ENCODE measurements at regions not wholly inside any gene's neighbourhood (a gene's known extent, or its start where the extent isn't known, plus 50 kb on each side); places are given as distances from the start of the nearest gene placed in this dataset.
A peak's percentile ranks its signal among the peaks of the same experiment; 100 is the strongest.

DNA sequence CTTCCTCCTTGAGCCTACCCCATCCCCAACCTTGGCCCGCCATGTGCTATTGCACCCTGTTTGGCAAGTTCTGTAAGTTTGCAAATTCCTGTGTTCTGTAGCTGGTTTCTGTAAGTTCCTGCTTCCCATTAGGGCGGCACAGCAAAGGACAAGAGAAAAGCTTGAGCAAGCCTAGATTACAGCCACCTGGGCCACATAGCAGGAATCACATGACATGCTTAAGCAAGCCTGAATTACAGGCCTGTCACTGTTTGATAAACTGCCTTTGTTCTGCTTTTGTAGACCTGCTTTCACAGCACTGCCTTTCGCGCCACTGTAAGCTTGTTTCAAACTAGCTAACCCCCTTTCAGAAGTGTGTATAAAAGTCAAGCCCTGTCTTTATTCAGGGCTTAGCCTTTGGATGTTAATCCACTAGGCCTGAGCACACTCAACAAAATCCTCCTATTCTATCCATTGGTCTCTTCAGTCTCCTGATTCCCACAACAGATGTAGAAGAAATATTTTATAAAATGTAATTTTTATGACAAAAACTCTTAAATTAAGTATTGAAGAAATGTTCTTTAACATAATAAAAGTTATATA, 906.8 kb upstream of the NDST4 start:
- WGBS, 2 experiments (ENCODE audit: low coverage in 1 of 2, low lambda C conversion rate in 2 of 2, missing lambda C conversion rate in 2 of 2): 27 to 50% methylated on average over 4 of the region's 4 CpGs
- no peak for TF ChIP-seq EZH2 (IDR thresholded peaks at IDR 0.05; ENCODE audit: insufficient read depth, poor library complexity, severe bottlenecking)
- no peak for TF ChIP-seq EZH2phosphoT487 (IDR thresholded peaks at IDR 0.05; ENCODE audit: insufficient read depth, low read depth)
- no peak for DNase-seq
- Histone ChIP-seq H3K27me3 (replicated peaks; ENCODE audit: insufficient read depth) (no peaks in the 10 kb centered on the region), H3K9ac (no peak overlapping the region), H2AFZ (no peak overlapping the region), H3K4me3 (no peak overlapping the region), H4K20me1 (ENCODE audit: insufficient read depth) (no peaks in the 10 kb centered on the region), H3K36me3 (ENCODE audit: low read depth) (no peaks in the 10 kb centered on the region), H3K4me2 (ENCODE audit: unreplicated experiment) (no peak overlapping the region), H3F3A (ENCODE audit: insufficient read depth) (no peaks in the 10 kb centered on the region), H3K9me3 (ENCODE audit: low read depth) (no peaks in the 10 kb centered on the region), H3K79me2 (ENCODE audit: insufficient read depth) (no peaks in the 10 kb centered on the region), H3K4me1 (ENCODE audit: insufficient read depth) (no peaks in the 10 kb centered on the region), H3K27ac (no peak overlapping the region), H3K9me2 (ENCODE audit: insufficient read depth) (no peaks in the 10 kb centered on the region)
- in situ Hi-C loops (cut with MboI): no loop called here

DNA sequence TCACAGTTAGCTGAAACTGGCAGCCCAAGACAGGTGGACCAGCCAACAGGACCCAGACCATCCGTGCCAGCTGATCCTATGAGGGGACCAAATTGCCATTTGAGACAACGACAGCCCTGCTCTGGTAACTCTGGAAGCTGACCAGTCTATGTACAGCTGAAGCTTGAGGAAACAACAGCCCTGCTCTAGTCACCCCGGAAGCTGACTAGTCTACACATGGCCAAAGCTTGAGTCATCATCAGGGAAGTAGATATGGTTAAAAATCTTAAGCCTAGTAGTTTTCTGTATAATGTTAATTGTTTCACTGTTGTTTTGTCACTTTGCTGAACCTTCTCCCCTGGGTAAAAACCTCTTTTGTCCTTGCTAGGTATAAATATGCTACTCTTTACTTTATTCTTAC, 905.4 kb upstream of the NDST4 start:
- H3K79me2 ChIP-seq (ENCODE audit: insufficient read depth): no peaks in the 10 kb centered on the region
- WGBS, 2 experiments (ENCODE audit: low coverage in 1 of 2, low lambda C conversion rate in 2 of 2, missing lambda C conversion rate in 2 of 2): 30 to 36% methylated on average over 3 of the region's 3 CpGs
- H4K20me1 ChIP-seq (ENCODE audit: insufficient read depth): no peaks in the 10 kb centered on the region
- H3K4me3 ChIP-seq: no peak overlapping the region
- no peaks in the 10 kb centered on the region for H3K27me3 ChIP-seq (replicated peaks; ENCODE audit: insufficient read depth)
- H3K9me2 ChIP-seq (ENCODE audit: insufficient read depth): no peaks in the 10 kb centered on the region
- in situ Hi-C loops (cut with MboI): no loop called here
- no peak overlapping the region for H3K27ac ChIP-seq
- TF ChIP-seq EZH2 (IDR thresholded peaks at IDR 0.05; ENCODE audit: insufficient read depth, poor library complexity, severe bottlenecking): no peak
- TF ChIP-seq EZH2phosphoT487 (IDR thresholded peaks at IDR 0.05; ENCODE audit: insufficient read depth, low read depth): no peak
- H3K9ac ChIP-seq: no peak overlapping the region
- H2AFZ ChIP-seq: no peak overlapping the region
- no peak for DNase-seq
- no peaks in the 10 kb centered on the region for H3F3A ChIP-seq (ENCODE audit: insufficient read depth)
- no peaks in the 10 kb centered on the region for H3K4me1 ChIP-seq (ENCODE audit: insufficient read depth)
- no peaks in the 10 kb centered on the region for H3K9me3 ChIP-seq (ENCODE audit: low read depth)
- no peaks in the 10 kb centered on the region for H3K36me3 ChIP-seq (ENCODE audit: low read depth)
- no peak overlapping the region for H3K4me2 ChIP-seq (ENCODE audit: unreplicated experiment)

DNA sequence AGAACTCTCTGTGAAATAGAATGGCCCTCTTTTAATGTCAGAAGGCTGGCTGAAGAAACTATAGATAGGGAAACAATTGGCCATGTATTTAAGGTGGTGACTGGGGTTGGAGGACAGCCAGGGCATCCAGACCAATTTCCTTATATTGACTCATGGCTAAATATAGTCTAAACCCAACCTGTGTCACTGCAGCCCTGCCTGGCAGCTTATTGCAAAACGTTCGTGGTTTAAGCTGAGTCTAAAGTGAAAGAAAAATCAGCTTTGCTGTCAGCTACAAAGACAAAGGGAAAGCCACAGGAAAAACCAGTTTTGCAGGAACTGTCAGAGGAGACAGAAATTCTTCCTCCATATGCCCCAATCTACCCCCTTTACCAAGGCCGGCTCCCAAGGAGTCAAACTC, 902.8 kb upstream of the NDST4 start:
- Histone ChIP-seq H3K4me2 (ENCODE audit: unreplicated experiment) (no peak overlapping the region), H3F3A (ENCODE audit: insufficient read depth) (no peaks in the 10 kb centered on the region), H3K9me2 (ENCODE audit: insufficient read depth) (no peaks in the 10 kb centered on the region), H3K27me3 (replicated peaks; ENCODE audit: insufficient read depth) (no peaks in the 10 kb centered on the region), H2AFZ (no peak overlapping the region), H3K9ac (no peak overlapping the region), H3K9me3 (ENCODE audit: low read depth) (no peaks in the 10 kb centered on the region), H3K36me3 (ENCODE audit: low read depth) (no peaks in the 10 kb centered on the region), H3K4me1 (ENCODE audit: insufficient read depth) (no peaks in the 10 kb centered on the region), H3K79me2 (ENCODE audit: insufficient read depth) (no peaks in the 10 kb centered on the region), H3K4me3 (no peak overlapping the region), H3K27ac (no peak overlapping the region), H4K20me1 (ENCODE audit: insufficient read depth) (no peaks in the 10 kb centered on the region)
- in situ Hi-C loops (cut with MboI): no loop called here
- WGBS, 2 experiments (ENCODE audit: low coverage in 1 of 2, low lambda C conversion rate in 2 of 2, missing lambda C conversion rate in 2 of 2): 13 to 34% methylated on average over 3 of the region's 3 CpGs
- no peak for TF ChIP-seq EZH2phosphoT487 (IDR thresholded peaks at IDR 0.05; ENCODE audit: insufficient read depth, low read depth)
- no peak for TF ChIP-seq EZH2 (IDR thresholded peaks at IDR 0.05; ENCODE audit: insufficient read depth, poor library complexity, severe bottlenecking)
- DNase-seq: peak; percentile 58

DNA sequence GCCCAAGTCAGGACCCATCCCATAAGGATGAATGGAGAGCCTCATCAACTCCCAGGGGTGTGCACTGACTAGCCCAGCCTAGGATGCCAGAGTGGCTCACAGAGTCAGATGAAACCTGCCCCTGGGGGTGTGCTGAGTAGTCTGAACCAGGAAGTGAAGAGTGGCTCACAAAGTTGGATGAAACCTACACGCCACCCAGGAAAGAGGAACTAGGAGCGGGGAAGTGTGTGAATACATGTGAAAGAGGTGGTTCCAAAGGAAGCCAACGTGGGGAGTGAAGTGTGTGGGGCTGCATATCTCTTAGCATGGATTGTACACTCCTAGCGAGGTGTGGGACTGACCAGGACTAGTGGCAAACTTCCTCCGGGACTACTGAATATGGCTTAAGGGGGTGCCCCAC, 902.1 kb upstream of the NDST4 start:
- 27 to 39% methylated on average over 5 of the region's 5 CpGs for WGBS, 2 experiments (ENCODE audit: low coverage in 1 of 2, low lambda C conversion rate in 2 of 2, missing lambda C conversion rate in 2 of 2)
- in situ Hi-C loops (cut with MboI): no loop called here
- H3F3A ChIP-seq (ENCODE audit: insufficient read depth): no peaks in the 10 kb centered on the region

DNA sequence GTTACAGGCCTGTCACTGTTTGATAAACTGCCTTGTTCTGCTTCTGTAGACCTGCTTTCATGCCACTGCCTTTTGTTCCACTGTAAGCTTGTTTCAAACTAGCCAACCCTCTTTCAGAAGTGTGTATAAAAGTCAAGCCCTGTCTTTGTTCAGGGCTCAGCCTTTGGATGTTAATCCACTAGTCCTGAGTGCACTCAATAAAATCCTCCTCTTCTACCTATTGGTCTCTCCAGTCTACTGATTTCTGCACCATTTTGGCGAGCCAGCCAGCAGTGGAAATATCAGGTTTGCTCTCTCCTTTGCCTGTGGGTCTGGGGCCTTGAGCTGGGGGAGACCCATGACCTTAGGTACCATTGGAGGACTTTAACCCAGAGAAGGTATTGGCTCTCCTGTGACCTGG, 901.6 kb upstream of the NDST4 start:
- no peak for DNase-seq
- no peaks in the 10 kb centered on the region for H3K36me3 ChIP-seq (ENCODE audit: low read depth)
- in situ Hi-C loops (cut with MboI): no loop called here
- H3K9me2 ChIP-seq (ENCODE audit: insufficient read depth): no peaks in the 10 kb centered on the region
- no peak overlapping the region for H2AFZ ChIP-seq
- H3K27me3 ChIP-seq (replicated peaks; ENCODE audit: insufficient read depth): no peaks in the 10 kb centered on the region
- H3K27ac ChIP-seq: no peak overlapping the region
- H3K9me3 ChIP-seq (ENCODE audit: low read depth): no peaks in the 10 kb centered on the region
- no peaks in the 10 kb centered on the region for H3K4me1 ChIP-seq (ENCODE audit: insufficient read depth)
- no peaks in the 10 kb centered on the region for H3K79me2 ChIP-seq (ENCODE audit: insufficient read depth)
- no peak overlapping the region for H3K4me3 ChIP-seq
- H4K20me1 ChIP-seq (ENCODE audit: insufficient read depth): no peaks in the 10 kb centered on the region
- no peak overlapping the region for H3K4me2 ChIP-seq (ENCODE audit: unreplicated experiment)
- 0 to 10% methylated on average over 1 of the region's 1 CpG for WGBS, 2 experiments (ENCODE audit: low coverage in 1 of 2, low lambda C conversion rate in 2 of 2, missing lambda C conversion rate in 2 of 2)
- TF ChIP-seq EZH2 (IDR thresholded peaks at IDR 0.05; ENCODE audit: insufficient read depth, poor library complexity, severe bottlenecking): no peak
- TF ChIP-seq EZH2phosphoT487 (IDR thresholded peaks at IDR 0.05; ENCODE audit: insufficient read depth, low read depth): no peak
- H3F3A ChIP-seq (ENCODE audit: insufficient read depth): no peaks in the 10 kb centered on the region
- H3K9ac ChIP-seq: no peak overlapping the region

More for the DNA sequence above, 902.1 kb upstream of the NDST4 start:
- no peaks in the 10 kb centered on the region for H4K20me1 ChIP-seq (ENCODE audit: insufficient read depth)
- H3K4me2 ChIP-seq (ENCODE audit: unreplicated experiment): no peak overlapping the region
- no peak for DNase-seq
- no peak overlapping the region for H3K4me3 ChIP-seq
- no peaks in the 10 kb centered on the region for H3K4me1 ChIP-seq (ENCODE audit: insufficient read depth)
- H3K9ac ChIP-seq: no peak overlapping the region
- no peaks in the 10 kb centered on the region for H3K9me3 ChIP-seq (ENCODE audit: low read depth)
- H2AFZ ChIP-seq: no peak overlapping the region
- TF ChIP-seq EZH2 (IDR thresholded peaks at IDR 0.05; ENCODE audit: insufficient read depth, poor library complexity, severe bottlenecking): no peak
- no peak for TF ChIP-seq EZH2phosphoT487 (IDR thresholded peaks at IDR 0.05; ENCODE audit: insufficient read depth, low read depth)
- H3K27ac ChIP-seq: no peak overlapping the region
- H3K9me2 ChIP-seq (ENCODE audit: insufficient read depth): no peaks in the 10 kb centered on the region
- H3K36me3 ChIP-seq (ENCODE audit: low read depth): no peaks in the 10 kb centered on the region
- no peaks in the 10 kb centered on the region for H3K79me2 ChIP-seq (ENCODE audit: insufficient read depth)
- no peaks in the 10 kb centered on the region for H3K27me3 ChIP-seq (replicated peaks; ENCODE audit: insufficient read depth)

All from GM23248 (cell line).